HFFc6 (cell line): ENCODE measurements at regions not wholly inside any gene's neighbourhood (a gene's known extent, or its start where the extent isn't known, plus 50 kb on each side); places are given as distances from the start of the nearest gene placed in this dataset.

Experiments
- DNase-seq: peaks from one replicate; pipeline ENCODE4 v3.0.0-alpha.2; 2018
- H3K27ac Mint-ChIP-seq: 2 replicates; pipeline ENCODE4 v1.8.0; 2020; ENCODE audit warnings: mild to moderate bottlenecking, mixed read lengths
- H3K27me3 Mint-ChIP-seq: 2 replicates; pipeline ENCODE4 v1.8.0; 2021; ENCODE audit warnings: mild to moderate bottlenecking, moderate library complexity, mixed read lengths; ENCODE audit not compliant: insufficient read depth
- H3K36me3 Mint-ChIP-seq: 2 replicates; pipeline ENCODE4 v1.8.0; 2021; ENCODE audit warnings: low read depth, mixed read lengths
- H3K4me1 Mint-ChIP-seq: 2 replicates; pipeline ENCODE4 v1.8.0; 2020; ENCODE audit warnings: low read depth, mixed read lengths
- H3K4me3 Mint-ChIP-seq: 2 replicates; pipeline ENCODE4 v1.8.0; 2020; ENCODE audit warnings: mild to moderate bottlenecking, moderate library complexity, mixed read lengths
- H3K9me3 Mint-ChIP-seq: 2 replicates; pipeline ENCODE4 v1.8.0; 2020; ENCODE audit warnings: mild to moderate bottlenecking, mixed read lengths
- TF ChIP-seq, protein P1 (sequence below): fragments of 200-600 bp; sonication (generic); IDR thresholded peaks from 2 replicates; pipeline ENCODE4 v1.5.0; 2021; ENCODE audit warnings: antibody characterized with exemption, mild to moderate bottlenecking

GRCh38 chr1:245046769-245047168 lies 108.0 kb upstream of the KIF26B start:
- TF ChIP-seq, protein P1, sequence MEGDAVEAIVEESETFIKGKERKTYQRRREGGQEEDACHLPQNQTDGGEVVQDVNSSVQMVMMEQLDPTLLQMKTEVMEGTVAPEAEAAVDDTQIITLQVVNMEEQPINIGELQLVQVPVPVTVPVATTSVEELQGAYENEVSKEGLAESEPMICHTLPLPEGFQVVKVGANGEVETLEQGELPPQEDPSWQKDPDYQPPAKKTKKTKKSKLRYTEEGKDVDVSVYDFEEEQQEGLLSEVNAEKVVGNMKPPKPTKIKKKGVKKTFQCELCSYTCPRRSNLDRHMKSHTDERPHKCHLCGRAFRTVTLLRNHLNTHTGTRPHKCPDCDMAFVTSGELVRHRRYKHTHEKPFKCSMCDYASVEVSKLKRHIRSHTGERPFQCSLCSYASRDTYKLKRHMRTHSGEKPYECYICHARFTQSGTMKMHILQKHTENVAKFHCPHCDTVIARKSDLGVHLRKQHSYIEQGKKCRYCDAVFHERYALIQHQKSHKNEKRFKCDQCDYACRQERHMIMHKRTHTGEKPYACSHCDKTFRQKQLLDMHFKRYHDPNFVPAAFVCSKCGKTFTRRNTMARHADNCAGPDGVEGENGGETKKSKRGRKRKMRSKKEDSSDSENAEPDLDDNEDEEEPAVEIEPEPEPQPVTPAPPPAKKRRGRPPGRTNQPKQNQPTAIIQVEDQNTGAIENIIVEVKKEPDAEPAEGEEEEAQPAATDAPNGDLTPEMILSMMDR = no peak

GRCh38 chr1:245046315-245046714 lies 108.5 kb upstream of the KIF26B start:
- Mint-ChIP-seq H3K27ac (no peak overlapping the region), H3K4me1 (peaks cover 12% of the 10 kb centered on the region), H3K9me3 (no peaks in the 10 kb centered on the region), H3K27me3 (no peaks in the 10 kb centered on the region), H3K36me3 (no peaks in the 10 kb centered on the region), H3K4me3 (no peak overlapping the region)
- TF ChIP-seq, protein P1 = no peak
- DNase-seq = no peak

More at GRCh38 chr1:245046769-245047168, 108.0 kb upstream of the KIF26B start:
- Mint-ChIP-seq H3K4me1 (peaks cover 12% of the 10 kb centered on the region), H3K27ac (no peak overlapping the region), H3K27me3 (no peaks in the 10 kb centered on the region), H3K36me3 (no peaks in the 10 kb centered on the region), H3K9me3 (no peaks in the 10 kb centered on the region), H3K4me3 (no peak overlapping the region)
- no peak for DNase-seq

GRCh38 chr1:245045087-245045881 lies 109.5 kb upstream of the KIF26B start:
- Mint-ChIP-seq H3K27ac (no peak overlapping the region), H3K4me3 (no peak overlapping the region), H3K4me1 (peaks cover 12% of the 10 kb centered on the region), H3K9me3 (no peaks in the 10 kb centered on the region), H3K27me3 (no peaks in the 10 kb centered on the region), H3K36me3 (no peaks in the 10 kb centered on the region)
- DNase-seq = no peak
- TF ChIP-seq, protein P1 = no peak

GRCh38 chr1:245043611-245043940 lies 111.2 kb upstream of the KIF26B start:
- Mint-ChIP-seq H3K4me1 (peaks cover 12% of the 10 kb centered on the region), H3K27ac (no peak overlapping the region), H3K36me3 (no peaks in the 10 kb centered on the region), H3K4me3 (no peak overlapping the region), H3K27me3 (no peaks in the 10 kb centered on the region), H3K9me3 (no peaks in the 10 kb centered on the region)
- no peak for DNase-seq
- TF ChIP-seq, protein P1 = no peak

DNA sequence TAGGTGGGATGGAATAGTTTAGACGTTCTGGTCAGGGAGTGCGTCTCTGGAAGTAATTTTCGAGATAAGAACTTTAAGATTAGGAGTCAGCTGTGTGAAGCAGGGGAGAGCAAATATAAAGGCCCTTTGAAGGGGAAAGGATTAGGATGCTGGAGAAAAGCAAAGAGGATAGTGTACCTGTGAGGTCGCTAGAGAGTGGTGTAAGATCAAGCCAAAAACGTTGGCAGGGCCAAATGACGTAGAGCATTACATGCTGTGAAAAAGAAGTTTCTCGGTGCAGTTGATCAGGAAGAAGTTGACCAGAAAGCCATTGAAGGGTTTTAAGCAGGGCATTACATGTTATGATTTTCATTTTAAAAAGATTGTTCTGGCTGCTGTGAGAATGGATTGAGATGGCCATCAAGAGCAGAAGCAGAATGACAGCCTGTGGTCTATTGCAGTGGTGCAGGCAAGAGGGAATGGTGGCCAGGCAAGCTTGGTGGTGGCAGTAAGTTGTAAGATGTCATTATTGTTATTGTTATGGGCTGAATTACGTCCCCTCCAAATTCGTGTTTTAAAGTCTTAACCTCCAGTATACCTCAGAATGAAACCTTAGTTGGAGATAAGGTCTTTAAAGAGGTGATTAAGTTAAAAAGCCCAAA lies 113.6 kb upstream of the KIF26B start:
- Mint-ChIP-seq H3K27ac (no peak overlapping the region), H3K36me3 (no peaks in the 10 kb centered on the region), H3K9me3 (no peaks in the 10 kb centered on the region)

More for the DNA sequence above, 113.6 kb upstream of the KIF26B start:
- DNase-seq = no peak
- TF ChIP-seq, protein P1 = no peak
- Mint-ChIP-seq H3K4me3 (no peak overlapping the region), H3K27me3 (no peaks in the 10 kb centered on the region), H3K4me1 (peaks cover 15% of the 10 kb centered on the region)
